Ishikawa (cell line): ENCODE measurements at regions not wholly inside any gene's neighbourhood (a gene's known extent, or its start where the extent isn't known, plus 50 kb on each side); places are given as distances from the start of the nearest gene placed in this dataset.

ENCODE experiments used
- CEBPB ChIP-seq: IDR thresholded peaks from 2 replicates; pipeline ENCODE4 v1.6.1; 2012
- CREB1 ChIP-seq: IDR thresholded peaks from 2 replicates; pipeline ENCODE4 v1.6.1; 2012; ENCODE audit warnings: low read depth
- EGR1 ChIP-seq: IDR thresholded peaks from 2 replicates; pipeline ENCODE4 v1.6.1; 2012
- EP300 ChIP-seq: IDR thresholded peaks from 2 replicates; pipeline ENCODE4 v1.6.1; 2012; ENCODE audit warnings: borderline replicate concordance
- FOXM1 ChIP-seq: IDR thresholded peaks from 2 replicates; pipeline ENCODE4 v1.6.1; 2012; ENCODE audit warnings: low read depth, borderline replicate concordance
- MAX ChIP-seq: IDR thresholded peaks from 2 replicates; pipeline ENCODE4 v1.6.1; 2012
- NFIC ChIP-seq: IDR thresholded peaks from 2 replicates; pipeline ENCODE4 v1.6.1; 2012
- RAD21 ChIP-seq: IDR thresholded peaks from 2 replicates; pipeline ENCODE4 v1.6.1; 2012; ENCODE audit warnings: low read depth
- REST ChIP-seq: IDR thresholded peaks from 2 replicates; pipeline ENCODE4 v1.6.1; 2012; ENCODE audit warnings: low read depth, mild to moderate bottlenecking
- TAF1 ChIP-seq: IDR thresholded peaks from 2 replicates; pipeline ENCODE4 v1.6.1; 2012; ENCODE audit warnings: low read depth, mild to moderate bottlenecking
- TCF12 ChIP-seq: IDR thresholded peaks from 2 replicates; pipeline ENCODE4 v1.6.1; 2012; ENCODE audit warnings: low read depth
- USF1 ChIP-seq: IDR thresholded peaks from 2 replicates; pipeline ENCODE4 v1.6.1; 2012
- YY1 ChIP-seq: IDR thresholded peaks from 2 replicates; pipeline ENCODE4 v1.6.1; 2012; ENCODE audit warnings: low read depth
- ZBTB7A ChIP-seq: IDR thresholded peaks from 2 replicates; pipeline ENCODE4 v1.6.1; 2012; ENCODE audit warnings: low read depth

- TF ChIP-seq EGR1, result no peak
- no peak for TF ChIP-seq YY1
- no peak for TF ChIP-seq NFIC
- TF ChIP-seq RAD21, result no peak
- TF ChIP-seq MAX, result no peak
- TF ChIP-seq REST, result no peak
- TF ChIP-seq USF1, result no peak
- no peak for TF ChIP-seq TAF1
- no peak for TF ChIP-seq EP300
- no peak for TF ChIP-seq TCF12
- TF ChIP-seq CEBPB, result no peak
- no peak for TF ChIP-seq CREB1
- no peak for TF ChIP-seq ZBTB7A
- TF ChIP-seq FOXM1, result no peak
Measured at GRCh38 chr5:164300295-164300694, 794.9 kb downstream of the MAT2B start.
